Kidney glomerular epithelial cell (primary cell): ENCODE measurements at regions not wholly inside any gene's neighbourhood (a gene's known extent, or its start where the extent isn't known, plus 50 kb on each side); places are given as distances from the start of the nearest gene placed in this dataset.
"Not testable (repeated sequence)": the region's sequence is repeated elsewhere in the genome, so short reads cannot be mapped to it uniquely, and the experiment has no call there.

Experiments
- DNase-seq: peaks from one replicate; lab custom pipeline; 2025; lab: John Stamatoyannopoulos, UW

DNA sequence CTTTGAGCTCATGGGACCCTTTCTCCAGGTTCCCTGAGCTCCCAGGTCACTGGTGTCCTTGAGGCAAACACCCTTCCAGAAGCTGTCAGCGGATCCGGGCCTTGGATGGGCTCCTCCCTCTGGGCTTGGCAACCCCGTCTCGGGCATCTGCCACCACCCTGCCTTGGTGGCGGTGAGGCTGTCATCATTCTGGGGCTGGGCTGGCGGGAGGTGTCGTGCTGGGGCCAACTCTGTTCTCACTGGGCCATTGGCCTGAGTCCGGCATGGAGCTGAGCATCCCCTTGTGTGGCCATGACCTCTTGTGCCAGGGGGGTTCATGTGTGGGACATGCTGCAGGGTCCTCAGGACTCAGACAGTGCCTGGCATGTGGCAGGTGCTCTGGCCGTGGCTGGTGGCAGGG lies 197.6 kb downstream of the LAT start:
- DNase-seq, result no peak

GRCh38 chr16:29181921-29182411 lies 197.1 kb downstream of the LAT start:
- DNase-seq, result not testable (repeated sequence)

GRCh38 chr16:29181254-29181780 lies 196.5 kb downstream of the LAT start:
- DNase-seq, result not testable (repeated sequence)

DNA sequence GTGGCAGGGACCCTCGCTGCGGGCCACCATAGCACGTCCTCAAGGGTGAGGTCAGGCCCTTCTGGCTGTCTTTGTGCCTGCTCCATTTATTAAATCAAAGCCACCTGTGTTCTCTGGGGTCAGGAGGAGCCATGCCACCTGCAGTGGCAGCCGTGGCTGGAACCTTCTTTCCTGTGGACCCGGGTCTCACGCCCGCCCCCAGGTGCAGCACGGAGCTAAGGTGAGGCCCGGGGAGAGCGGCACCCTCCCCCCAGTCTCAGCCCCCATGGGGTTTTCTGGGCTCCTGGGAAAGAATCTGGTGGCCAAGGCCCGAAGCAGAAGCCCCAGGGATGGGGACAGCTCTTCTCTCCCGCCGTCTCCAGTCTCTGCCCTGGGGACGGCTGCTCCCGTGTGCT lies 195.4 kb downstream of the LAT start:
- DNase-seq, result not testable (repeated sequence)

GRCh38 chr16:29179401-29180205 lies 194.8 kb downstream of the LAT start:
- DNase-seq, result not testable (repeated sequence)

DNA sequence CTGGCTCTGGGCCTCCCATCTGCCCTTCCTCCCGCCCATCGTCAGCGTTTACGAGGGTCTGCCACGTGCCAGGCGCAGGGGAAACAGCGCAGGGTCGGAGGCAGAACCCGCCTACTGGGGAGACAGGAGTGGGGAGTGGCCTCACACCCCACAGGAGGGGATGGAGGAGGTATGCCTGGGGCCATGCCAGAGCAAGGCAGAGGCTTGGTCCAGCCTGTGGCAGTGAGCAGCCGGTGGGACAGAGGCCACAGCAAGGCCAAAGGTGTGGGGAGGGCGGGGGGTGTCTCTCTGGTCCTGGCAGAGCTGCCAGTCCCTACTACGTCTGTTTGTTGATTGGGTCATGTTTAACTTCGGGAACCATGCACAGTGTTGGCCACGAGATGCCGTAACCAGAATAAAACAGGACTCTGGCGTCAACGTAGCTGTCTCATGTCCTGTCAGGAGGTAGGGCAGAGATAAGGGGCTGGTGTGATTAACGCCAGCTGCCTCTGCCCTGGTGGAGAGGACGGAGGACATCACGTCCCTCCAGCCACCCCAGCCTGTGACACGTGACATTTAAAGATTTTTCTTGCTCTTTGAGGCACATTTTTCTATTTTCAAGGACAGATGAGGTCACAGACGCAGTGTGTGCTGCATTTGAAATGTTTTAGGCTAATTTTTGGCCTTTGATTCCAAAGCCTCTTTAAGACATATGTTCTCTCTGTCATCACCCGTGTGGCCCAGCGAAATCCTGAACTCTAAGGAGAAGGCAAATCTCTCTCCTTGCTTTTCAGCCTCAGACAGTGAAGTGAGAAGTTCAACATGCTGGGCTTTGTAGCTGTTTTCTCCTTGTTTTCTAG lies 193.3 kb downstream of the LAT start:
- DNase-seq, result not testable (repeated sequence)

DNA sequence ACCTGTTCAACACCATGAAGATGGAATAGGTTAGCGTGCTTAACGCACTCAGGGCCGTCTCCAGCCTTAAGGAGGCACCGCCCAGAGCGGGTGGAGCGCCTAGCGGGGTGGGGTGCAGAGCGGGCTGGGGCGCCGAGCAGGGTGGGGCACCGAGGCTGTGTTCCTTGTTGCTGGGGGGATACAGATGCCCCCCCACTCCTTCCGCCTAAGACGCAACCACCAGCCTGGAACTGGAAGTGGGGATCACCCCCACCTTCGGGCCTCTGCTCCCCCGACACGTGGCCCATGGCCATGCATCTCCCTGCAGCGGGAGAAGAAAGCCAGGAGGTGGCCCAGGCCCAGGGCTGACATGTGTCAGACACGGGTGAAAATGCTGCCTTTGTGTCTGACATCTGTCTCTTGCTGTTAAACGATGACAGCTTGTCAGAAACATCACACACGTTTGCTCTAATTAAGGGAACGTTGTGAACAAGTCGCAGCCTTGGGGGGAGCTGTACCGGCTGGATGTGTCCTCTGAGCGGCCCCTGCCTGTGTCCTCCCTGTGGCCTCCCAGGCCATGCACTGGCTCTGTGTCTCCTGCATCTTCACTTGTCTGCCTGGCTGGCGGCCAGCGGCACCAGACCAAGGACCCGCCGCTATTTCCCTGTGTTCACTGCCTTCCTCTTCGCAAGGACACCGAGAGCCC lies 192.5 kb downstream of the LAT start:
- DNase-seq, result not testable (repeated sequence)

DNA sequence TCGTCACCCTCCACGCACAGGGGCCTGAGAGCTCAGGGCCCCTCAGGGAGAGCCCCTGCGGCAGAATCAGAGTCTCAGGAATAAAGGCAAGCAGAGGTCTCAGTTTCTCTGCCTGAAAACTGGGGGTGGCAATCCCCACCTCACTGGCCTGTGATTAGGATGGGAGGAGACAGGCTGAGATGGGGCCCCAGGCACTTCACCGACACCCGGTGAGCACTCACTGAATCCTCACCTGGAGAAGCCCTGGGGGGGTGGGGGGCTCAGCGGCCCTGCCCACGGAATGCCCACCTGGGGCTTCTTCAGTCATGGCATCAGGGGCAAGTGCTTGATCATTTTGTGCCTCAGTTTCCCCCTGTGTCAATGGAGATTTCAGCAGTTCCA lies 192.0 kb downstream of the LAT start:
- not testable (repeated sequence) for DNase-seq

GRCh38 chr16:29176154-29176470 lies 191.3 kb downstream of the LAT start:
- DNase-seq, result not testable (repeated sequence)

DNA sequence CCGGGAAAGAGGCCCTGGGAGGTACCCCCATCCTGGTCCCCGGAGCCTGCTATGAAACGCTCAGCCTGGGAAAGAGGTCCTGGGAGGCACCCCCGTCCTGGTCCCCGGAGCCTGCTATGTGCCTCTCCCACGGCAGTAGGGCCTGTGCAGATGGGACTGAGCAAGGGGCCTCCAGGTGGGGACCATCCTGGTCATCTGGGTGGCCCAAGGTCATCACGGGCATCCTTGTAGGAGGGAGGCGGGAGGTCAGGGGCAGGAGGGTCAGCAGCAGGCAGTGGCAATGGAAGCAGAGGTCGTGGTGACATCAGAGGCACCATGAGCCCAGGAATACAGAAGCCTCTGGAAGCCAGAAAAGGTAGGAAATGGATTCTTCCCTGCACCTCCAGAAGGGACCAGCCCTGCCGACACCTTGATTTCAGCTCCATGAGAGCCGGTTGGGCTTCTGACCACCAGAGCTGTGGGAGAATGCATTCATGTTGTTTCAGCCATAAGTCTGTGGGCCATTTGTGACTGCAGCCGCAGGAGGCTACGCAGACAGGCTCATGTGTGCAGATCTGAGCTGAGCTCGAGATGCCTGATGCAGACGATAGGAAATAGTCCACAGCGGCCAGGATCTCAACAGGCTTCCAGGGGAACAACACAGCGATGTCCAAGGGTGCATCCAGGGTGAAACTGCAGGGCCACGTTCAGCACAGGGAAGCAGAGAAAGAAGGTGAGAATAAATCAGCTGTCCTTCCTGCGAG lies 190.7 kb downstream of the LAT start:
- DNase-seq, result not testable (repeated sequence)

DNA sequence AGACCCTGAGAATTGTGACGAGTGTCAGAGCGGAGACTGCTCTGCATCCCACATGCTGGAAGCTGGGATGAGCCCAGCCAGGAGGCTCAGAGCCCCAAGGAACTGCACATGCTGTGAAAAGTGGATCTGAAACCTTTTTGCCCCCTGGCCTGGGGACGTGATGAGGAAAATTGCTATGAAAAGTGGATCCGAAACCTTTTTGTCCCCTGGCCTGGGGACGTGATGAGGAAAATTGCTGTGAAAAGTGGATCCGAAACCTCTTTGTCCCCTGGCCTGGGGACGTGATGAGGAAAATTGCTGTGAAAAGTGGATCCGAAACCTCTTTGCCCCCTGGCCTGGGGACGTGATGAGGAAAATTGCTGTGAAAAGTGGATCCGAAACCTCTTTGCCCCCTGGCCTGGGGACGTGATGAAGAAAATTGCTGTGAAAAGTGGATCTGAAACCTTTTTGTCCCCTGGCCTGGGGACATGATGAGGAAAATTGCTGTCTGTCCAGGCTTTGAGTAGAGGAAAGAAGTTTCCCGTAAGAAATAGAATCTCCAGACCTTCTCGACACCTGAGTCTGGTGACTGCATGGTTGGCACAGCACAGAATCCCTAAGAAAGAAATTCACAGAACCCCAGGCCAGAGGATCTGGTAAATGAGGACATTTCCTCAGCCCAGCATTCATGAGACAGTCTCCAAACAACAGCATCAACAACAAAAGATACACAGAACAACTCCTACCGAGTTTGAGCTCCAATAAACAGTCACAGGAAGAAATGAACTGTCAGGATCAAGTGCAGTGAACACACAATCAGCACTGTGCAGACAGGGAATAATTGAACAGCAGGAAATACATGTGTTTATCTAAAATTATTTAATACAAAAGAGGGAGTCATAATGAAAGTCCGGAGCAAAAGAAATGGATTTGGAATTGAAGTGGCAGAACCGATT lies 188.8 kb downstream of the LAT start:
- DNase-seq, result not testable (repeated sequence)

DNA sequence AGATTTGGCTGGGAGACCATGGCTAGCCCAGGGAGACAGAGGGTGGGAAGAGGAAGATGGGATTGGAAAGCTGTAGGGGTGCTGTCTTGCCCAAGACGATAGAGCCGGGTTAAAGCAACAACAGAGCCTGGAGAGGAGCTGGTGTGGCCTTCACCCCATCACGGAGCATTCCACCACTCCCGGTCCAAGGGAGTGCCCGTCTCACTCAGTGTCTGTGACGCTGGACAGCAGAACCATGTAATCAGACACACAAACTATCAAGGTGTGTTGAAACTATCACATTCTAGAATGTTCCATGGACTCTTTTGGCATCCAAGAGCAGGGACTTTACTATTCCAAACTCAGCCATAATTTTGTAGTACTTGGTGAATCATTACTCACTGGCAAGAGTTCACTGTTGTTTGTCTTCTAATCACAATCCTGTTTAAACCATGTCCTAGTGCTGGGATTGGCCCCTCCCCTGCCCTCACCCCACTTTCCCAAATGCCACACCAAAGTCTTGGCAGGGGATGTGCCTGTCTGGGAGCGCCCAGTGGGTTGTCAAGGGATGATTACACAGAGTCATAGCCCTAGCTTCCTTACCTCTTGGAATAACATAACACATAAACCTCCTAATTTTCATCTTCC lies 187.4 kb downstream of the LAT start:
- DNase-seq, result not testable (repeated sequence)

- DNase-seq, result not testable (repeated sequence)
Observed at GRCh38 chr16:29171296-29171695, 186.4 kb downstream of the LAT start.

DNA sequence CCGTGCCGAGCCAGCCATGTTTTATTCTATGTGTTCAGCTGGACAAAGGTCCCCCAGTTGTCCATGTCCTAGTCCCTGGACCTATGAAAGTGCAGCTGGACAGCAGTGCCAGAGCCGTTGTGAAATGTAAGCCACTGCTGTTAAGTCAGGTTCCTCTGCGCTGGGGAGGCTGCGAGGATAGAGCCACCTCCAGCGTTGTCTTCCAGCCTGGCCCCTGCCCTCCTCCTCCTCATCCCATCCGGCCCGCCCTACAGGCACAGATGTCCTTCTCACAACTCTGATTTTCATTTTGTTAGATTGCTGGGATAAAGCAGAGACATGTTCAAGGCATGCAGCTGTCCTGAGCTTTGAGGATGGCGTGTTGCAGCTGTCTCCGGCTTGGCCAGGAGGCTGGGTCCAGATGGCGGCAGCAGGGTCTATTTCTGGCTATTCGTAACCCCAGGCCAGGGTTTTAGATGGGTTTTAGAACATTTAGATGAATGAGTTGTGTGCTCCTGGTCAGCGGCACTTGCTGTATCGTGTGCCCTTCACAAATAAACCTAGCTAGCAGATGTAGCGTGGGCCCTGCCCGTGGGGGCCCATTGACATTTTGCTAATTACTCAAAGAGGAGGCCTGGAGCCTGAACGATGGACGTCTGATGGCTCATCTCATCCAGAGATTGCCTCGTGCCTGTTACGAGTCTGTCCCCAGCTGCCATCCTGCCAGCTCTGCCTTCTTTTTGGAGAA lies 185.7 kb downstream of the LAT start:
- not testable (repeated sequence) for DNase-seq

DNA sequence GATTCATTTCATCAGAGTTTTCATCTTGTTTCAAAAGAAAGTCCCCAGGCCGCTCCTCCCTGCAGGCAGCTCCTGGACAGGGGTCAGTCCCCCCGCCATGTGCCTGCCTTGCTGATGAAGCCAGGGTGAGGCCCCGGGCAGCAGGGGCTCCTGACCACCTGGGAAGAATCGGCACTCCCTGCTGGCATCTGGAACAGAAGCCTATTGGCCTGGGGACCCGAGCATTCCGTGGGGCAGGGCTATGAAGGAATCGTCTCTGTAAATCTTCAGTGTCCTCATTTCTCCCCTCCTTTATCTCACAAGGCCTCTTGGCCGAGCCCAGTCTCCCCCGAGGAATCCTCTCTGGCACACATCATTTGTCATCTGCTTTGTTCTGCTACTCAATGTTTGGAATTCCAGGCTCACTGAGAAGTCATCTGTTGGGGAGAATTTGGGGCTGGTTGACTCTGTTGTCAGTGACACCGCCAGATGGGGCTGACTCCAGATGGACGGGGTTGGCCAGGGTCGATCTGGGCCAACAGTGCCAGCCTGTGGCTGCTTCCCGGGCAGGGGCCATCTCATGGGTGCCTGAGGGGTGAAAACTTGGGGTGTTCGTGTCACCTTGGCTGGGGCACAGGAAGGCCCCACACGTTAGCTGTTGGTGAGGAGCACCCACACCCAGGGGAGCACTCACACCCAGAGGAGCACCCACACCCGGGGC lies 184.6 kb downstream of the LAT start:
- DNase-seq, result not testable (repeated sequence)

- not testable (repeated sequence) for DNase-seq
Observed at GRCh38 chr16:29168515-29169259, 183.8 kb downstream of the LAT start.

DNA sequence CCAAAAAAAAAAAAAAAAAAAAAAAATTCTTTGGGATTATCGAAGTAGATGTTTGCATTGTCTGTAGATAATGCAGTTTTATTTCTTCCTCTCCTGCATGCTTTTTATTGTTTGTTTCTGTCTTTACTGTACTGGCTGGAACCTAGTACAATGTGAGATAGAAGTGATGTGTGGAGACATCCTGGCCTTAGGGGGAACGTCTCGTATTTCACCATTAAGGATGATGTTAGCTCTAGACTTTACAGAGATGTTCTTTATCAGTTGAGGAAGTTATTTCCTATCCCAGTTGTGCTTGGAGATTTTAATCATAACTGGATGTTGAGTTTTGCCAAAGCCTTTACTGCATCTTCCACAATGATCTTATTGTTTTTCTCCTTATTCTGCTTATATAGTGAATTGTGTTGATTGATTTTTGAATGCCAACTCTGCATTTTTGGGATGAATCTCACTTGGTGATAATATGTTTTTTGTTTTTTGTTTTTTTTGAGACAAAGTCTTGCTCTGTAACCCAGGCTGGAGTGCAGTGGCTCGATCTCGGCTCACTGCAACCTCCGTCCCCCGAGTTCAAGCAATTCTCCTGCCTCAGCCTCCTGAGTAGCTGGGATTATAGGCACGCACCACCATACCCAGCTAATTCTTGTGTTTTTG lies 179.7 kb downstream of the LAT start:
- DNase-seq, result not testable (repeated sequence)
